ENCODE measurements at regions not wholly inside any gene's neighbourhood (a gene's known extent, or its start where the extent isn't known, plus 50 kb on each side); places are given as distances from the start of the nearest gene placed in this dataset.

GRCh38 chr13:85283408-85283807 is 515.8 kb downstream of the SLITRK6 start:
- DNase-seq, result no peak

GRCh38 chr13:85282876-85283275 is 516.3 kb downstream of the SLITRK6 start:
- DNase-seq, result no peak

- no peak for DNase-seq
Observed at GRCh38 chr13:85278851-85279250, 520.4 kb downstream of the SLITRK6 start.

- no peak for DNase-seq
Observed at GRCh38 chr13:85277748-85278147, 521.5 kb downstream of the SLITRK6 start.

- no peak for DNase-seq
Observed at GRCh38 chr13:85266771-85267170, 532.4 kb downstream of the SLITRK6 start.

- DNase-seq, result no peak
Observed at GRCh38 chr13:85266331-85266730, 532.9 kb downstream of the SLITRK6 start.

- DNase-seq, result no peak
Observed at GRCh38 chr13:85265296-85265695, 533.9 kb downstream of the SLITRK6 start.

- DNase-seq, result no peak
Observed at GRCh38 chr13:85262499-85262898, 536.7 kb downstream of the SLITRK6 start.

- no peak for DNase-seq
Observed at GRCh38 chr13:85261757-85262346, 537.4 kb downstream of the SLITRK6 start.

GRCh38 chr13:85260896-85261295 is 538.3 kb downstream of the SLITRK6 start:
- no peak for DNase-seq

- DNase-seq, result no peak
Observed at GRCh38 chr13:85255978-85256377, 543.2 kb downstream of the SLITRK6 start.

GRCh38 chr13:85254641-85255040 is 544.6 kb downstream of the SLITRK6 start:
- DNase-seq, result no peak

GRCh38 chr13:85249151-85249550 is 550.1 kb downstream of the SLITRK6 start:
- DNase-seq, result no peak

- no peak for DNase-seq
Observed at GRCh38 chr13:85247780-85248179, 551.4 kb downstream of the SLITRK6 start.

GRCh38 chr13:85243831-85244230 is 555.4 kb downstream of the SLITRK6 start:
- DNase-seq, result no peak

GRCh38 chr13:85241060-85241459 is 558.2 kb downstream of the SLITRK6 start:
- no peak for DNase-seq

- DNase-seq, result no peak
Observed at GRCh38 chr13:85236413-85236812, 562.8 kb downstream of the SLITRK6 start.

- DNase-seq, result no peak
Observed at GRCh38 chr13:85230691-85231093, 568.5 kb downstream of the SLITRK6 start.

- no peak for DNase-seq
Observed at GRCh38 chr13:85228692-85229091, 570.5 kb downstream of the SLITRK6 start.

GRCh38 chr13:85223883-85224656 is 575.1 kb downstream of the SLITRK6 start:
- no peak for DNase-seq

- no peak for DNase-seq
Observed at GRCh38 chr13:85216576-85216975, 582.6 kb downstream of the SLITRK6 start.

GRCh38 chr13:85212692-85213091 is 586.5 kb downstream of the SLITRK6 start:
- DNase-seq, result no peak

GRCh38 chr13:85204668-85205344 is 594.4 kb downstream of the SLITRK6 start:
- DNase-seq, result no peak

- DNase-seq, result no peak
Observed at GRCh38 chr13:85197431-85197830, 601.8 kb downstream of the SLITRK6 start.
